WTC11 (cell line): ENCODE measurements at regions not wholly inside any gene's neighbourhood (a gene's known extent, or its start where the extent isn't known, plus 50 kb on each side); places are given as distances from the start of the nearest gene placed in this dataset.

ENCODE experiments used
- ATAC-seq: fragments of 200-7000 bp; cut with Tn5 transposase; 2 replicates; pipeline ENCODE4 v1.10.0; 2021; ENCODE audit warnings: mild to moderate bottlenecking, moderate library complexity
- CTCF ChIA-PET: fragments of 300-600 bp; sonication (Branson Sonifier 250); formaldehyde crosslinking; loops from one replicate; lab custom pipeline; 2021; ENCODE audit warnings: antibody characterized with exemption; lab: Charles Lee
- POLR2A ChIA-PET: fragments of 350-600 bp; sonication (Branson Sonifier 250); formaldehyde crosslinking; loops from one replicate; lab custom pipeline; 2021; ENCODE audit warnings: antibody characterized with exemption; lab: Charles Lee
- DNase-seq: peaks from one replicate; pipeline ENCODE4 v3.0.0; 2021; ENCODE audit warnings: low spot score
- H3K27ac Mint-ChIP-seq: 2 replicates; pipeline ENCODE4 v1.8.0; 2021; ENCODE audit warnings: mixed read lengths
- H3K27me3 Mint-ChIP-seq: 2 replicates; pipeline ENCODE4 v1.8.0; 2021; ENCODE audit warnings: low read depth, mild to moderate bottlenecking, moderate library complexity, mixed read lengths
- H3K36me3 Mint-ChIP-seq: 2 replicates; pipeline ENCODE4 v1.8.0; 2021; ENCODE audit warnings: mixed read lengths
- H3K4me1 Mint-ChIP-seq: 2 replicates; pipeline ENCODE4 v1.8.0; 2022; ENCODE audit warnings: mixed read lengths
- H3K4me3 Mint-ChIP-seq: 2 replicates; pipeline ENCODE4 v1.8.0; 2021; ENCODE audit warnings: mild to moderate bottlenecking, moderate library complexity, mixed read lengths
- H3K9me3 Mint-ChIP-seq: 2 replicates; pipeline ENCODE4 v1.8.0; 2021; ENCODE audit warnings: mixed read lengths
- CTCF ChIP-seq: fragments of 200-600 bp; IDR thresholded peaks from 2 replicates; pipeline ENCODE4 v1.8.0; 2022; ENCODE audit warnings: antibody characterized with exemption
- E2F4 ChIP-seq: sonication (generic); formaldehyde crosslinking; IDR thresholded peaks from 2 replicates; pipeline ENCODE4 v1.8.1; 2022; ENCODE audit warnings: low read depth, mild to moderate bottlenecking, moderate library complexity, missing genetic modification reagents, borderline replicate concordance
- EMX1 ChIP-seq: fragments of 250-450 bp; sonication (Bioruptor Pico); IDR thresholded peaks from 2 replicates; pipeline ENCODE4 v1.8.0; 2021; ENCODE audit warnings: mild to moderate bottlenecking
- FOXK1 ChIP-seq: sonication (generic); formaldehyde crosslinking; IDR thresholded peaks from 2 replicates; pipeline ENCODE4 v1.8.0; 2022; ENCODE audit warnings: mild to moderate bottlenecking, moderate library complexity, missing genetic modification reagents
- GRHL2 ChIP-seq: fragments of 250-450 bp; sonication (Bioruptor Pico); IDR thresholded peaks from 2 replicates; pipeline ENCODE4 v1.8.0; 2022; ENCODE audit warnings: mild to moderate bottlenecking, moderate library complexity; ENCODE audit not compliant: insufficient replicate concordance, severe bottlenecking
- KAT7 ChIP-seq: sonication (generic); formaldehyde crosslinking; IDR thresholded peaks from 2 replicates; pipeline ENCODE4 v1.8.1; 2023; ENCODE audit warnings: missing genetic modification reagents, mild to moderate bottlenecking, borderline replicate concordance
- MAX ChIP-seq: sonication (generic); formaldehyde crosslinking; IDR thresholded peaks from 2 replicates; pipeline ENCODE4 v1.8.0; 2022; ENCODE audit warnings: mild to moderate bottlenecking, missing genetic modification reagents
- MXD4 ChIP-seq: fragments of 250-450 bp; sonication (Bioruptor Pico); IDR thresholded peaks from 2 replicates; pipeline ENCODE4 v1.8.0; 2021; ENCODE audit warnings: mild to moderate bottlenecking, moderate library complexity, borderline replicate concordance
- NR3C1 ChIP-seq: sonication (generic); formaldehyde crosslinking; conservative IDR thresholded peaks from 2 replicates; pipeline ENCODE4 v1.8.1; 2023; ENCODE audit warnings: low read depth, mild to moderate bottlenecking, missing genetic modification reagents
- SMAD4 ChIP-seq: sonication (generic); formaldehyde crosslinking; IDR thresholded peaks from 2 replicates; pipeline ENCODE4 v1.8.0; 2022; ENCODE audit warnings: mild to moderate bottlenecking, missing genetic modification reagents
- SOX15 ChIP-seq: fragments of 250-450 bp; sonication (Bioruptor Pico); IDR thresholded peaks from 2 replicates; pipeline ENCODE4 v1.9.0; 2021; ENCODE audit warnings: mild to moderate bottlenecking
- ZBTB21 ChIP-seq: sonication (generic); formaldehyde crosslinking; IDR thresholded peaks from 2 replicates; pipeline ENCODE4 v1.8.1; 2023; ENCODE audit warnings: mild to moderate bottlenecking, missing genetic modification reagents, borderline replicate concordance
- ZMAT4 ChIP-seq: fragments of 250-450 bp; sonication (Bioruptor Pico); IDR thresholded peaks from 2 replicates; pipeline ENCODE4 v1.9.0; 2021; ENCODE audit warnings: mild to moderate bottlenecking
- ZNF121 ChIP-seq: sonication (generic); formaldehyde crosslinking; IDR thresholded peaks from 2 replicates; pipeline ENCODE4 v1.8.0; 2023; ENCODE audit warnings: missing genetic modification reagents
- ZNF423 ChIP-seq: fragments of 250-450 bp; sonication (Bioruptor Pico); IDR thresholded peaks from 2 replicates; pipeline ENCODE4 v2.1.2; 2022; ENCODE audit warnings: mild to moderate bottlenecking, moderate library complexity
- ZNF425 ChIP-seq: fragments of 250-450 bp; sonication (Bioruptor Pico); conservative IDR thresholded peaks from 2 replicates; pipeline ENCODE4 v1.9.0; 2021; ENCODE audit warnings: mild to moderate bottlenecking
- ZNF512 ChIP-seq: sonication (generic); formaldehyde crosslinking; IDR thresholded peaks from 2 replicates; pipeline ENCODE4 v1.8.1; 2022; ENCODE audit warnings: missing genetic modification reagents, borderline replicate concordance

GRCh38 chr5:124480022-124480421, 266.4 kb downstream of the ZNF608 start:
- Mint-ChIP-seq H3K36me3 (no peaks in the 10 kb centered on the region), H3K4me1 (peaks cover 30% of the 10 kb centered on the region), H3K27me3 (no peaks in the 10 kb centered on the region), H3K4me3 (no peak overlapping the region), H3K27ac (peak overlapping the region; percentile 11; the same call in 1 of the 2 replicates), H3K9me3 (0 out of 2 replicates have a peak, but pooled peaks cover 3% of the 10 kb centered on the region)
- POLR2A ChIA-PET, result no interaction called here
- no peak for TF ChIP-seq MXD4
- TF ChIP-seq GRHL2 (CRISPR knock-in tag), result no peak
- no peak for TF ChIP-seq ZNF425 (CRISPR knock-in tag)
- no peak for TF ChIP-seq EMX1 (CRISPR knock-in tag)
- no peak for TF ChIP-seq ZNF512
- TF ChIP-seq E2F4 (CRISPR knock-in tag), result no peak
- TF ChIP-seq ZNF121 (CRISPR knock-in tag), result no peak
- no peak for TF ChIP-seq ZMAT4 (CRISPR knock-in tag)
- no peak for TF ChIP-seq FOXK1
- no peak for TF ChIP-seq ZBTB21
- TF ChIP-seq NR3C1, result no peak
- no peak for TF ChIP-seq SOX15 (CRISPR knock-in tag)
- ATAC-seq (no peak), DNase-seq (no peak)
- CTCF ChIA-PET, result no interaction called here

- DNase-seq, result no peak
- POLR2A ChIA-PET, result no interaction called here
- TF ChIP-seq SMAD4 (CRISPR knock-in tag), result no peak
- TF ChIP-seq KAT7 (CRISPR knock-in tag), result no peak
- no peak for TF ChIP-seq ZNF512
- no peak for TF ChIP-seq ZNF423 (CRISPR knock-in tag)
- TF ChIP-seq CTCF, result no peak
- TF ChIP-seq MAX, result no peak
- TF ChIP-seq, all 79 proteins: peak for 0
- Mint-ChIP-seq H3K4me1 (peaks cover 30% of the 10 kb centered on the region), H3K9me3 (peaks cover 3% of the 10 kb centered on the region), H3K36me3 (peaks cover 3% of the 10 kb centered on the region; the same call in 1 of the 2 replicates), H3K27ac (no peak overlapping the region), H3K27me3 (no peaks in the 10 kb centered on the region), H3K4me3 (no peak overlapping the region)
- CTCF ChIA-PET, result interaction anchor here (0.6 kb wide), 1 partner anchor 824 kb away, joined by 3 read pairs; no protein-coding TSS in a partner anchor
- ATAC-seq, result no peak
Observed at GRCh38 chr5:124478264-124478663, 268.2 kb downstream of the ZNF608 start.
